HEK293 (cell line): ENCODE measurements at regions not wholly inside any gene's neighbourhood (a gene's known extent, or its start where the extent isn't known, plus 50 kb on each side); places are given as distances from the start of the nearest gene placed in this dataset.

Source experiments
- CTCF ChIA-PET: fragments of 350-600 bp; formaldehyde crosslinking; extraction: SDS; loops from one replicate; lab custom pipeline; 2021; ENCODE audit warnings: antibody characterized with exemption; lab: Yijun Ruan, JAX
- POLR2A ChIA-PET: fragments of 300-600 bp; formaldehyde crosslinking; extraction: SDS; loops from one replicate; lab custom pipeline; 2020; ENCODE audit warnings: antibody characterized with exemption, inconsistent platforms; lab: Yijun Ruan, JAX
- H3K27ac ChIP-seq: fragments of 200-500 bp; sonication (Bioruptor generic); 2 replicates; pipeline ENCODE4 v1.5.1; 2014; ENCODE audit warnings: low read depth, low read length, control low read depth, inconsistent platforms; ENCODE audit errors: extremely low read depth
- H3K36me3 ChIP-seq, 2 experiments: fragments of 200-500 bp in 1 of 2; sonication (Bioruptor generic) in 1 of 2; 1 replicate in 1 of 2; 2 replicates in 1 of 2; pipeline ENCODE4 v1.5.1; 2014 to 2017; ENCODE audit warnings: inconsistent platforms in 2 of 2, low read length in 2 of 2; ENCODE audit not compliant: control insufficient read depth in 2 of 2, insufficient read depth in 1 of 2
- H3K4me1 ChIP-seq: fragments of 200-500 bp; sonication (Bioruptor generic); 2 replicates; pipeline ENCODE4 v1.5.1; 2014; ENCODE audit warnings: mild to moderate bottlenecking, low read length, inconsistent platforms; ENCODE audit not compliant: control insufficient read depth, insufficient read depth
- H3K4me3 ChIP-seq: 2 replicates; pipeline ENCODE4 v1.5.1; 2011; ENCODE audit warnings: low read depth, mild to moderate bottlenecking, control low read depth, low read length, moderate library complexity
- H3K9me3 ChIP-seq: fragments of 200-500 bp; sonication (Bioruptor generic); 2 replicates; pipeline ENCODE4 v1.5.1; 2014; ENCODE audit warnings: low read depth, low read length, inconsistent platforms; ENCODE audit not compliant: control insufficient read depth, insufficient read depth
- GLI4 ChIP-seq: fragments of 450-650 bp; formaldehyde crosslinking; IDR thresholded peaks from 2 replicates; pipeline ENCODE4 v1.5.1; 2016; ENCODE audit warnings: missing biosample characterization, missing genetic modification characterization
- KLF9 ChIP-seq: fragments of 450-650 bp; formaldehyde crosslinking; IDR thresholded peaks from 2 replicates; pipeline ENCODE4 v1.5.1; 2016; ENCODE audit warnings: missing biosample characterization, missing genetic modification characterization, low read depth
- OVOL3 ChIP-seq: fragments of 450-650 bp; formaldehyde crosslinking; IDR thresholded peaks from 2 replicates; pipeline ENCODE4 v1.5.1; 2016; ENCODE audit warnings: missing biosample characterization, missing genetic modification characterization
- PRDM2 ChIP-seq: fragments of 450-650 bp; formaldehyde crosslinking; IDR thresholded peaks from 2 replicates; pipeline ENCODE4 v1.5.1; 2016; ENCODE audit warnings: missing biosample characterization, missing genetic modification characterization, borderline replicate concordance
- ZBTB20 ChIP-seq: fragments of 450-650 bp; formaldehyde crosslinking; IDR thresholded peaks from 2 replicates; pipeline ENCODE4 v1.5.1; 2016; ENCODE audit warnings: missing biosample characterization, missing genetic modification characterization
- ZBTB26 ChIP-seq: fragments of 450-650 bp; formaldehyde crosslinking; optimal IDR thresholded peaks from 2 replicates; pipeline ENCODE3; 2016; ENCODE audit warnings: missing biosample characterization, mild to moderate bottlenecking, missing genetic modification characterization
- ZBTB6 ChIP-seq: fragments of 450-650 bp; formaldehyde crosslinking; IDR thresholded peaks from 2 replicates; pipeline ENCODE4 v1.5.1; 2017; ENCODE audit warnings: missing biosample characterization, missing genetic modification characterization
- ZNF223 ChIP-seq: fragments of 450-650 bp; formaldehyde crosslinking; IDR thresholded peaks from 2 replicates; pipeline ENCODE4 v1.5.1; 2016; ENCODE audit warnings: missing biosample characterization, missing genetic modification characterization
- ZNF366 ChIP-seq: fragments of 450-650 bp; formaldehyde crosslinking; conservative IDR thresholded peaks from 2 replicates; pipeline ENCODE4 v1.5.1; 2016; ENCODE audit warnings: missing biosample characterization, missing genetic modification characterization
- ZNF391 ChIP-seq: fragments of 450-650 bp; formaldehyde crosslinking; IDR thresholded peaks from 2 replicates; pipeline ENCODE4 v1.5.1; 2016; ENCODE audit warnings: low read depth, missing biosample characterization, missing genetic modification characterization, borderline replicate concordance
- ZNF394 ChIP-seq: fragments of 450-650 bp; formaldehyde crosslinking; IDR thresholded peaks from 2 replicates; pipeline ENCODE4 v1.5.1; 2016; ENCODE audit warnings: missing biosample characterization, missing genetic modification characterization, mild to moderate bottlenecking, moderate library complexity, borderline replicate concordance
- ZNF398 ChIP-seq: fragments of 450-650 bp; formaldehyde crosslinking; IDR thresholded peaks from 2 replicates; pipeline ENCODE4 v1.5.1; 2017; ENCODE audit warnings: missing biosample characterization, missing genetic modification characterization
- ZNF416 ChIP-seq: fragments of 450-650 bp; formaldehyde crosslinking; IDR thresholded peaks from 2 replicates; pipeline ENCODE4 v1.5.1; 2016; ENCODE audit warnings: missing biosample characterization, missing genetic modification characterization
- ZNF692 ChIP-seq: fragments of 450-650 bp; formaldehyde crosslinking; IDR thresholded peaks from 2 replicates; pipeline ENCODE4 v1.5.1; 2016; ENCODE audit warnings: missing biosample characterization, missing genetic modification characterization
- ZNF777 ChIP-seq: fragments of 450-650 bp; formaldehyde crosslinking; IDR thresholded peaks from 2 replicates; pipeline ENCODE4 v1.5.1; 2017; ENCODE audit warnings: missing biosample characterization, missing genetic modification characterization, borderline replicate concordance
- ZNF785 ChIP-seq: fragments of 450-650 bp; formaldehyde crosslinking; IDR thresholded peaks from 2 replicates; pipeline ENCODE4 v1.5.1; 2016; ENCODE audit warnings: missing biosample characterization, missing genetic modification characterization
- ZNF843 ChIP-seq: fragments of 450-650 bp; formaldehyde crosslinking; IDR thresholded peaks from 2 replicates; pipeline ENCODE4 v1.5.1; 2016; ENCODE audit warnings: missing biosample characterization, missing genetic modification characterization

GRCh38 chr18:24975496-24976372 lies 376.2 kb downstream of the ZNF521 start:
- no peaks in the 10 kb centered on the region for H3K4me1 ChIP-seq
- no peak overlapping the region for H3K4me3 ChIP-seq
- no peak overlapping the region for H3K27ac ChIP-seq
- ChIA-PET CTCF (interaction anchor here (0.6 kb wide), 2 partner anchors 394 to 416 kb away, joined by 3 read pairs; no protein-coding TSS in a partner anchor), POLR2A (no interaction called here)
- H3K9me3 ChIP-seq: no peaks in the 10 kb centered on the region
- H3K36me3 ChIP-seq: no peaks in the 10 kb centered on the region
- TF ChIP-seq ZNF692 (tag by site-specific recombination): no peak
- TF ChIP-seq OVOL3 (tag by site-specific recombination): no peak
- TF ChIP-seq PRDM2: no peak
- TF ChIP-seq ZBTB26: no peak
- no peak for TF ChIP-seq ZNF366 (tag by site-specific recombination)
- TF ChIP-seq ZNF398: no peak
- no peak for TF ChIP-seq ZNF391 (tag by site-specific recombination)
- no peak for TF ChIP-seq ZNF416
- TF ChIP-seq ZBTB20 (tag by site-specific recombination): no peak
- no peak for TF ChIP-seq ZNF785 (tag by site-specific recombination)
- no peak for TF ChIP-seq ZNF394
- TF ChIP-seq ZNF843 (tag by site-specific recombination): no peak

GRCh38 chr18:24976502-24976901 lies 375.5 kb downstream of the ZNF521 start:
- Histone ChIP-seq H3K27ac (no peak overlapping the region), H3K36me3 (no peaks in the 10 kb centered on the region), H3K4me1 (no peaks in the 10 kb centered on the region), H3K4me3 (no peak overlapping the region), H3K9me3 (no peaks in the 10 kb centered on the region)
- TF ChIP-seq GLI4 (tag by site-specific recombination) (no peak), ZBTB6 (tag by site-specific recombination) (no peak), ZNF777 (tag by site-specific recombination) (no peak), ZNF223 (tag by site-specific recombination) (no peak), KLF9 (no peak)
- ChIA-PET POLR2A (no interaction called here), CTCF (no interaction called here)
